Activated naive CD8-positive, alpha-beta T cell (primary cell): ENCODE measurements at regions not wholly inside any gene's neighbourhood (a gene's known extent, or its start where the extent isn't known, plus 50 kb on each side); places are given as distances from the start of the nearest gene placed in this dataset.
"Not testable (repeated sequence)": the region's sequence is repeated elsewhere in the genome, so short reads cannot be mapped to it uniquely, and the experiment has no call there.

ENCODE experiments used
- H3K27ac Mint-ChIP-seq: one replicate; pipeline ENCODE4 v1.8.0; 2021; ENCODE audit warnings: mixed read lengths
- H3K27me3 Mint-ChIP-seq: one replicate; pipeline ENCODE4 v1.8.0; 2021; ENCODE audit warnings: mixed read lengths
- H3K36me3 Mint-ChIP-seq: one replicate; pipeline ENCODE4 v1.8.0; 2021; ENCODE audit warnings: mixed read lengths
- H3K4me1 Mint-ChIP-seq: one replicate; pipeline ENCODE4 v1.8.0; 2021; ENCODE audit warnings: low read depth, mixed read lengths
- H3K4me3 Mint-ChIP-seq: one replicate; pipeline ENCODE4 v1.8.0; 2021; ENCODE audit warnings: mild to moderate bottlenecking, mixed read lengths
- H3K9me3 Mint-ChIP-seq: one replicate; pipeline ENCODE4 v1.8.0; 2021; ENCODE audit warnings: low read depth, mixed read lengths

DNA sequence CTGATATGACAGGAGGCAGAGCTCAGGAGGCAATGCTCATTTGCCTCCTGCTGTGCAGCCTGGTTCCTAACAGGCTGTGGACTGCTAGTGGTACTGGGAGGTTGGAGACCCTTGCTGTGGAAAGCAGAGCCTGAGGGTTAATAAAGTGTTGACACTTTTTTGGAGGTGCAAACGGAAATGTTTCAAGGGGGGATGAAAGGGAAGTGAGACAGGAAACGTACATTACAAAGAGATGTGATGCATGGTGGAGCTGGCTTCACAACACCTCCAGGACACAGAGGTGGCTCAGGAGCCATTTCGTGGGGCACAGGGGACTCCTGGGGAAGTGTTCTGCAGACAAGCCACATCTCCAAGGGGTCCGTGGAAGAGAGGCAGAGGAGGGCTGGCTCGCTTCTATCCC, 137.6 kb upstream of the SVIL start:
- H3K27ac Mint-ChIP-seq, result no peak overlapping the region
- H3K4me1 Mint-ChIP-seq, result peaks cover 12% of the 10 kb centered on the region
- no peaks in the 10 kb centered on the region for H3K9me3 Mint-ChIP-seq
- peaks cover 4% of the 10 kb centered on the region for H3K36me3 Mint-ChIP-seq
- H3K4me3 Mint-ChIP-seq, result peak overlapping the region; percentile 2
- H3K27me3 Mint-ChIP-seq, result peaks cover 3% of the 10 kb centered on the region

DNA sequence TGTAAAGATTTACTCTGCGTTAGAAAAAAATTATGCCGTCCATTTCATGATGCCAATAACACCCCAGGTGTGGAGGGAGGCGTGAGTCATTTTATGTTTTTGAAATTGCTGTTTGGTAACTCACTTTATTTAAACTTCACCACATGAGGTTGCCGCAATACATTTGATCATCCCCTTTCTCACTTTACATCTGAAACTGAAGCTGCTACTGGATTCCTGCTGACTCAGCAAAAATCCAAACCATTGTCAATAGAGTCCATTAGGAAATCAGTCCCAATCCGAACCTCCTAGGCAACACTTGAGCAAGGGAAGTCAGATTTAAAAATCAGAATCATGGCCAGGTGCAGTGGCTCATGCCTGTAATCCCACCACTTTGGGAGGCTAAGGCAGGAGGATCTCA, 136.6 kb upstream of the SVIL start:
- H3K36me3 Mint-ChIP-seq, result peaks cover 4% of the 10 kb centered on the region
- H3K27me3 Mint-ChIP-seq, result peaks cover 3% of the 10 kb centered on the region
- H3K4me3 Mint-ChIP-seq, result no peak overlapping the region
- no peak overlapping the region for H3K27ac Mint-ChIP-seq
- H3K9me3 Mint-ChIP-seq, result no peaks in the 10 kb centered on the region
- peaks cover 12% of the 10 kb centered on the region for H3K4me1 Mint-ChIP-seq

DNA sequence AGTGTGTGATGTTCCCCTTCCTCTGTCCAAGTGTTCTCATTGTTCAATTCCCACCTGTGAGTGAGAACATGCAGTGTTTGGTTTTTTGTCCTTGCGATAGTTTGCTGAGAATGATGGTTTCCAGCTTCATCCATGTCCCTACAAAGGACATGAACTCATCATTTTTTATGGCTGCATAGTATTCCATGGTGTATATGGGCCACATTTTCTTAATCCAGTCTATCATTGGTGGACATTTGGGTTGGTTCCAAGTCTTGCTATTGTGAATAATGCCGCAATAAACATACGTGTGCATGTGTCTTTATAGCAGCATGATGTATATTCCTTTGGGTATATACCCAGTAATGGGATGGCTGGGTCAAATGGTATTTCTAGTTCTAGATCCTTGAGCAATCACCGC, 134.5 kb upstream of the SVIL start:
- not testable (repeated sequence) for H3K9me3 Mint-ChIP-seq, H3K27ac Mint-ChIP-seq, H3K27me3 Mint-ChIP-seq, H3K36me3 Mint-ChIP-seq, H3K4me3 Mint-ChIP-seq
- peaks cover 12% of the 10 kb centered on the region for H3K4me1 Mint-ChIP-seq

DNA sequence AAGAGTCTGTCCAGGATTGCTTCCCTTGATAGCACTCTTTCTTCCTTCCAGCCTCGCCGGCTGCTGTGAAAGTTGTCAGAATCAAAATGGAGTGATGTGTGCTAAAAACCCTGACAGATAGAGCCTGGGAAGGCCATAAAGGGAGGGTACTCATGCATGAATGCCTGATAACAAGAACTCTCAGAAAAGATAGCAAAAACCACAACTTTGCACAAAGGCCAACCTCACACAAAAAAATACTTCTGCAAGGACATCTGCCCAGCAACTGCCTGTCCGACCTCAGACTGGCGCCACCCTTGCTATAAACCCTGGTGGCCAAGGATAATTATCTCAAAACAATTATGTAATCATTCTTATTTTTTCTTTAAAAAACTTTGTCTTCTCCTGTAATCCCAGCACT, 133.2 kb upstream of the SVIL start:
- H3K9me3 Mint-ChIP-seq, result no peaks in the 10 kb centered on the region
- H3K27ac Mint-ChIP-seq, result no peak overlapping the region
- no peak overlapping the region for H3K4me3 Mint-ChIP-seq
- no peaks in the 10 kb centered on the region for H3K27me3 Mint-ChIP-seq
- peaks cover under 1% of the 10 kb centered on the region for H3K36me3 Mint-ChIP-seq
- peaks cover 11% of the 10 kb centered on the region for H3K4me1 Mint-ChIP-seq

DNA sequence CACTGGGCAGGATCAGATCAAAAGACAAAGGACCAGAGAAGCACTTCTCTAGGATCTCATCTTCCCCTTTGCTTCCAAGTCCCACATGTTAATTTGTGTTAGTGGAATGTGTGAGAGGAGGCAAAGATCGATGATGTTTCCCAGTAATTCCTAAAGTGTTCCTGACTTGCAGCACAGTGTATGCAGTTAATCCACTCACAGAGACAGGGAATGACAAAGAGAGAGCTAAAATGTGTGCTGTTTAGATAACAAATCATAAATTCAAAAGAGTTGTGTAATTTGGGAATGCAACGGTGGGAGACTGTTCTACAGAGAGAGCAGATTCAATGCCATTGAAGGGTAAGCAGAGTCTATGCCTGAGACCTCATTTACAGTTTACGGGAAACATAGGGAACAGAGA, 132.0 kb upstream of the SVIL start:
- H3K36me3 Mint-ChIP-seq, result no peaks in the 10 kb centered on the region
- H3K9me3 Mint-ChIP-seq, result no peaks in the 10 kb centered on the region
- H3K4me1 Mint-ChIP-seq, result no peaks in the 10 kb centered on the region
- H3K27ac Mint-ChIP-seq, result no peak overlapping the region
- no peaks in the 10 kb centered on the region for H3K27me3 Mint-ChIP-seq
- H3K4me3 Mint-ChIP-seq, result no peak overlapping the region

DNA sequence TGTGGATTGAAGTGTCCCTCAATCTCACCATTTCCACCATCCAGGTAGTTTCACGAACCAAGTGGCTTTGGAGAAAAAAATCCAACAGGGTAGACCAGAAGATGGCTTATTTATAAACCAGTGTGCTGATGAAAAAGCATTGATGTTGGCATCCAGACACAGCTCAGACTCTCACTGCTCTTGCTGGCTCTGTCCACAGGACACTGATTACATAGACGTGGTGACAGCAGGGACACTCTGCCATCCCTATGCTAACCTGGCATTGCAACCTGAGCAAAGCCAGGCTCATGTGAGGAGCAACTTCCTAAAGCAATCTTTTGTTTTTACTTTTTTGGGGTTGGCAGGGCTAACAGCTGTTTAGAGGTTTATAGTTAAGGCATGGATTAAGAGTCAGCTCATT, 130.6 kb upstream of the SVIL start:
- H3K9me3 Mint-ChIP-seq, result no peaks in the 10 kb centered on the region
- no peaks in the 10 kb centered on the region for H3K27me3 Mint-ChIP-seq
- no peak overlapping the region for H3K27ac Mint-ChIP-seq
- no peak overlapping the region for H3K4me3 Mint-ChIP-seq
- H3K4me1 Mint-ChIP-seq, result no peaks in the 10 kb centered on the region
- H3K36me3 Mint-ChIP-seq, result no peaks in the 10 kb centered on the region

DNA sequence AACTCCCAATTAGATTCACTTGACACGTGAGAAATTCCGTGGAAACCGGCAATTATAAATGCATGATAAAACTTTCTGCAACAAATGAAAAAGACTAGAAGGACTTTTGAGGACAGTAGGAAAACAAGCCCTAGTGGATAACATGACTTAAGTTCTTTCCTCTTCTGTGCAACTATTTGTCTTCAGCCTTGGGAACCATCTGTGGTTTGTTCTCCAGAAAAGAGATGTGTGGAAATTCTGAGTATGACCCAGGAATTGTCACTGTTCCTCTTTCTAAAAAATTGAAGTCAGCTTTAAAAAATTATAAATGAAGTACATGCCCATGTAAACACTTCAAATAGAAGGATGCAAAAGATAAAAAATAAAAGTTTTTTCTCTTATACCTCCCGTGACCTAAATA, 128.6 kb upstream of the SVIL start:
- H3K27ac Mint-ChIP-seq, result no peak overlapping the region
- H3K36me3 Mint-ChIP-seq, result no peaks in the 10 kb centered on the region
- H3K4me1 Mint-ChIP-seq, result no peaks in the 10 kb centered on the region

DNA sequence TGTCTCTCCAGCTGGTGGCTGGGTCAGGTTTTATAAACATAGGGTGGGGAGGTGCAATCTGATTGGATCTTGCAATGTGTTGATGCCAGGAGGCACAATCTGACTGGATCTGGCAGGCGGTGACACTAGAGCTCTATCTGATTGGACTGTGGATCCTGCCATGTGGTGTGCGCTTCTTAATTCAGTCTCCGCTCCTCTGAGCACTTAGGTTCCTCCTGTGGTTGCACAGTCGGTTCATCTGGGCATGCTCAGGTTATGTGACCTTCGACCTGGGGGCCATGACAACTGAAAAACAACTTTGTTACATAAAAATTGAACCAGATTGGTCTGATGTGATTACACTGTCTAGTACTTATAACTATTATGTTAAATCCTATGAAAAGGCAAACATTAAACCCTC, 127.1 kb upstream of the SVIL start:
- no peak overlapping the region for H3K4me3 Mint-ChIP-seq
- H3K27me3 Mint-ChIP-seq, result no peaks in the 10 kb centered on the region
- no peaks in the 10 kb centered on the region for H3K4me1 Mint-ChIP-seq
- H3K36me3 Mint-ChIP-seq, result no peaks in the 10 kb centered on the region
- no peak overlapping the region for H3K27ac Mint-ChIP-seq
- no peaks in the 10 kb centered on the region for H3K9me3 Mint-ChIP-seq

More for the DNA sequence above, 128.6 kb upstream of the SVIL start:
- Mint-ChIP-seq H3K27me3 (no peaks in the 10 kb centered on the region), H3K4me3 (no peak overlapping the region), H3K9me3 (no peaks in the 10 kb centered on the region)

DNA sequence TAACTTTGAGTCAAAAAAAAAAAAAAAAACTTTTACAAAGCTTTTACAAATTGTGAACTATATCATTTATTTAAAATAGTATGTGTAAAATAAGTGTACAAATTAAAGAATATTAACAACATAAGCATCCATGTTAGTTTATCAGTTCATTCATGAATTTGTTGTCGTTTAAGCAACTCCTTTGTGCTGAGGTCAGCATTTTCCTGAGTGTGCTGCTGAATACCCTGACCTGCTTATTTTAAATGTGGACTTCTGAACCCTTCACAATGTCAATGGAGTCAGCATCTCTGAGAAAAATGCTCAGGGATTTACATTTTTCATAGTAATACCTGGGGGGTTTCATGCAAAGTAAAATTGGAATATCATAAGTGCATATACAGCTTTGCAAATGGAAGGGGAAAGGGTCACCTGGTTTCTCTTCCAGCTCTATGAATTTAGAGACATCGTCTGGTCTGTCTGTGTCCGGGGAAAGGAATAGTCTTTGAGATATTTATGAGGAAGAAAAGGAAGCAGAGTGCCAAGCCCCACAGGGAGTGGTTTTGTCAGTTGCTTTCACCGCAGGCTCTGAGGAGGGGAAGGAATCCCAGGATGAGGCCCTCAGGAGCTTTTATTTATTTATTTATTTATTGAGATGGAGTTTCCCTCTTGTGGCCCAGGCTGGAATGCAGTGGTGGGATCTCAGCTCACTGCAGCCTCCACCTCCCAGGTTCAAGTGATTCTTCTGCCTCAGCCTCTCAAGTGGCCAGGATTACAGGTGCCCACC, 125.5 kb upstream of the SVIL start:
- H3K9me3 Mint-ChIP-seq, result no peaks in the 10 kb centered on the region
- no peaks in the 10 kb centered on the region for H3K4me1 Mint-ChIP-seq
- H3K4me3 Mint-ChIP-seq, result no peak overlapping the region
- no peaks in the 10 kb centered on the region for H3K36me3 Mint-ChIP-seq
- H3K27me3 Mint-ChIP-seq, result no peaks in the 10 kb centered on the region
- H3K27ac Mint-ChIP-seq, result no peak overlapping the region

DNA sequence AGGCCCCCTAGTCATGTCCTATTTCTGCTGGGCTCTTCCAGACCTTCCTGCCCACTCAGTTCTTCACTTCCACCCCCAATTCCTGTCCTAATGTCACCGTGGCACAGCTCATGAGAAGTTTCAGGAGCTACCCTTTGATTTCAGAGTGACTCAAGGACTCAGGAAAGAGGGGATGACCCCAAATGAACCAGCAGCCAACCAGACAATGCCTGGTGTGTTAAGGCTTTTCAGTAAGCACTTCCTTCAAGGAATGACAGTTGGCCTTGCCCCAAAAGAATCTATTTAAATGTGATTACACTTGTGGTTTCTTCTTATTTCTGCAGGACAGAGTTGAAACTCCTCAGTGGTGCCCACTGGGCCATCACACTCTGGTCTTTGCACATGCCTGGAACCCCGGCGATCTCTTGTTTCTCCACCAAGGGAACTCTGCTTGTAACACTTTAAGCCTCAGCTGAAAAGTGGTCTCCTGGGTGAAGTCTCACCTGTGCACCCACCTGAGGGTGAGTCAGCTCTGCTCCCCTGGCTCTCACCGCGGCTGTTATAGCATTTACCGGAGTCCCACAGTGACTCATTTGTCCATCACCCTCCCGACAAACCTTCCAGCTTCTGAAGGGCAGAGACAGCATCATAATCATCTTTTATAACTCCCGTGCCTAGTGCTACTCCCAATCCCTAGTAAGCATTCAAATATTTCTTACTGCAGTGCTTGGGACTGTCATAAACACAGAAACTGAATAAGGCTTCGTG, 123.0 kb upstream of the SVIL start:
- H3K4me1 Mint-ChIP-seq, result no peaks in the 10 kb centered on the region
- H3K36me3 Mint-ChIP-seq, result no peaks in the 10 kb centered on the region
- no peaks in the 10 kb centered on the region for H3K27me3 Mint-ChIP-seq
- no peak overlapping the region for H3K27ac Mint-ChIP-seq
- no peak overlapping the region for H3K4me3 Mint-ChIP-seq
- no peaks in the 10 kb centered on the region for H3K9me3 Mint-ChIP-seq

DNA sequence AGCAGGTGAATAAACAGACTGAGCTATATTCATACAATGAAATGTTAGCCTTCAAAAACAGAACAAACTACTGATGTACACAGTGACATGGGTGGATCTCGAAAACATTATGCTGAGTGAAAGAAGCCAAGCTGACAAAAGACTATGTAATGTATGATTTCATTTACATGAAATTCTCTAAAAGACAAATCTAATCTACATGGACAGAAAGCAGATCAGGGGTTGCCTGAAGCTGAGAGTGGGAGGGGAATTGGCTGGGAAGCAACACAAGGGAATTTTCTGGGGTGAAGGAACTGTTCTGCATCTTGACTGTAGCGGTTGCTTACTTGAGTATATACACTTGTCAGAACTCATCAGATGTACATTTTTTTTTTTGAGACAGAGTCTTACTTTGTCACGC, 121.7 kb upstream of the SVIL start:
- no peaks in the 10 kb centered on the region for H3K36me3 Mint-ChIP-seq
- no peak overlapping the region for H3K27ac Mint-ChIP-seq
- no peaks in the 10 kb centered on the region for H3K4me1 Mint-ChIP-seq
- no peaks in the 10 kb centered on the region for H3K9me3 Mint-ChIP-seq
- no peak overlapping the region for H3K4me3 Mint-ChIP-seq
- H3K27me3 Mint-ChIP-seq, result no peaks in the 10 kb centered on the region

DNA sequence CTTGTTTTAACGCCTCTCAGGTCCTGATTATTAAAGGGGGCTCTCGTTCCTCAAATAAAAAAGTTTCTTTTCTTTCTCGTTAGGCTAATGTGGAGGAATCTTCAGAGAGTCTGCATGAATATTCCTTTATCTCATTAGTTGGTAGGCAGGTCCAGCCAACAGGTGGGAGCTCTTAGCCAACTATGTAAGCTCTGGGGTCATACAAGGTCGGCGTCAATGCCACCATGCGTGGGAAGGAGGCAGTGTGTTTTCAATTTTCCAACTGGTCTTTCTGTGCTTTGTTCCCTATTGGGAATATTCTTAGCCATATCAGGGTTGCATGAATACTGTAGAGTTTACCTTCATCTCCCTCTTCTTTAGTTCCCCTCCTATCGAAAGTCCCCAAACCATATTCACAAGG, 118.5 kb upstream of the SVIL start:
- Mint-ChIP-seq H3K27ac (no peak overlapping the region), H3K4me1 (no peaks in the 10 kb centered on the region), H3K36me3 (no peaks in the 10 kb centered on the region)

DNA sequence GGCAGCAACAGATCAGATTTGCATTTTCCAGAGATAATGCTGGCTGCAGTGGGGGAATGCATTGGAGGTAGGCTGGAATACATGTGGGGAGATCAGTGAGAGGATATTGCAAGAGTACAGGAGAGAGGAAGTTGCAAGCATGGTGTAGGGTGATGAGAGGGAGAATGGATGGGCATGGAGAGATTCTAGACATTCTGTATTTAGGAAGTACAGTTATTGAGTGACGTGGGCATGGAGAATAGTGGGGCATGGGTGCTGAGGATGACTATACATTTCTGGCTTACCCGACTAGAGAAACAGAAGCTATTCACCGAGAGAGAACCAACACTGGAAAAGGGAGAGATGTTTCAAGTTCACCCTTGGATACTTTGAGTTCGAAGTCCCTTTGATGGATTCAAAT, 116.9 kb upstream of the SVIL start:
- H3K4me1 Mint-ChIP-seq, result no peaks in the 10 kb centered on the region

More for the DNA sequence above, 118.5 kb upstream of the SVIL start:
- Mint-ChIP-seq H3K4me3 (no peak overlapping the region), H3K9me3 (no peaks in the 10 kb centered on the region), H3K27me3 (peaks cover 4% of the 10 kb centered on the region)

DNA sequence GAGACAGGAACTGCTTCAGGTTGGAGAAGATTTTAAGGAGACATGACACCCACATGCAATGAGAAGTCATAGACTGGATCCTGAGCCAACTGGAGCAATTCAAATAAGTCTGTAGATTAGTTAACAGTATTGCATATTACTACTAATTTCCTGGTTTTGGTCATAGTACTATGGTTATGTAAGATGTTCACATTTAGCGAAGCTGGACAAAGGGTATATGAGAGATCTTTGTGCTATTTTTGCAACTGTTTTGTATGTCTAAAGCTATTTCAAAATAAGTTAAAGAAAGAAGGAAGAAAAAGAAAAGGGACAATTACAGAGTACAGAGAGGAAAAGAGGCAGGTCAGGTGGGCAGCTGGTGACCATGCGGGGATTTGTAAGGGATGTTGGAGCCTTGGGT, 116.5 kb upstream of the SVIL start:
- Mint-ChIP-seq H3K4me3 (no peak overlapping the region), H3K9me3 (no peaks in the 10 kb centered on the region), H3K27ac (no peak overlapping the region), H3K36me3 (no peaks in the 10 kb centered on the region), H3K4me1 (no peaks in the 10 kb centered on the region), H3K27me3 (peaks cover 4% of the 10 kb centered on the region)

More for the DNA sequence above, 116.9 kb upstream of the SVIL start:
- peaks cover 4% of the 10 kb centered on the region for H3K27me3 Mint-ChIP-seq
- no peaks in the 10 kb centered on the region for H3K9me3 Mint-ChIP-seq
- no peaks in the 10 kb centered on the region for H3K36me3 Mint-ChIP-seq
- H3K27ac Mint-ChIP-seq, result no peak overlapping the region
- no peak overlapping the region for H3K4me3 Mint-ChIP-seq

DNA sequence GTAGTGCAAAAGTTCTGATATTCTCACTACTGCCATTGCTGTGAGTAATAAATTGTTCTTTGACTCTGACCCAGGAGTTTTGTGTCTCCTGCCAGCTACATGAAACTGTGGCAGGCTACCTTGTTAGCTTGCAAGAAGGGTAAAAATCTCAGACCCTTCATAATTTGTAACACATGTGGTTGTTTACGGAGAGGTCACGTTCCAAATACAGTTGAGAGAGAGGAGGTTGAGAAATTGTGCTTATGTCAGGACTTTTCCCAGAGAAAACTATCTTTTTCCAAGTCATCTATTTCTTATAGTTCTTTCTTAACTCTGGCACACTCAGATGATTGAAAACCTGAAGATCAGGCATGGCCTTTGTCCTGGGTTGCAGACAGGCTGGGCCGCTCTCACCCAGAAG, 114.4 kb upstream of the SVIL start:
- Mint-ChIP-seq H3K4me3 (no peak overlapping the region), H3K27me3 (peaks cover 4% of the 10 kb centered on the region), H3K27ac (no peak overlapping the region), H3K9me3 (no peaks in the 10 kb centered on the region), H3K36me3 (no peaks in the 10 kb centered on the region), H3K4me1 (no peaks in the 10 kb centered on the region)
